Stimulated activated CD8-positive, alpha-beta memory T cell treated with anti-CD3 and anti-CD28 coated beads, Interleukin-12 subunit alpha, Interleukin-12 subunit beta, amount 100 ng/mL, for 24 hours (primary cell): ENCODE measurements at regions not wholly inside any gene's neighbourhood (a gene's known extent, or its start where the extent isn't known, plus 50 kb on each side); places are given as distances from the start of the nearest gene placed in this dataset.

ENCODE experiments used
- DNase-seq: peaks from one replicate; pipeline ENCODE4 v3.0.0-alpha.2; 2020; ENCODE audit errors: extremely low read depth

- no peak for DNase-seq
Observed at GRCh38 chr2:196530910-196531309, 108.6 kb upstream of the CCDC150 start.

GRCh38 chr2:196533772-196534397, 105.6 kb upstream of the CCDC150 start:
- no peak for DNase-seq

DNA sequence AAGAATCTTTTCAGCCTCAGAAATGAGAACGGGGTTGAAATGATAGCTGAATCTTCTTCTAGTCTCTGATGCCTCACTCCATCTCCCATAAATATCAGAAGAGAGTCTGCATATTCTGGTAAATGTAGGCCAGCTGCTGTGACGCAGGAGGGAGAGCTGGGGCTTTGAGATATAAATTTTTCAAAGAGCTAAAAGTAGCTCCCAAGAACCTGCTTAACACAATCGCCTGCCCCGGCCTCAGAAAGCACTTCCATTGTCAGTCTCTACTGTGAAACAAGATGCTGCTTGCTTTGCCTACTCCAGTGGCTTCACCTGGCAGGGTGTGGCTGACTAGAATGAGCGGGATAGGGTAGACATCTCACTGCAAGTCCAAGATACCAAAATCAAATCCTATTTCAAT, 105.0 kb upstream of the CCDC150 start:
- no peak for DNase-seq

DNA sequence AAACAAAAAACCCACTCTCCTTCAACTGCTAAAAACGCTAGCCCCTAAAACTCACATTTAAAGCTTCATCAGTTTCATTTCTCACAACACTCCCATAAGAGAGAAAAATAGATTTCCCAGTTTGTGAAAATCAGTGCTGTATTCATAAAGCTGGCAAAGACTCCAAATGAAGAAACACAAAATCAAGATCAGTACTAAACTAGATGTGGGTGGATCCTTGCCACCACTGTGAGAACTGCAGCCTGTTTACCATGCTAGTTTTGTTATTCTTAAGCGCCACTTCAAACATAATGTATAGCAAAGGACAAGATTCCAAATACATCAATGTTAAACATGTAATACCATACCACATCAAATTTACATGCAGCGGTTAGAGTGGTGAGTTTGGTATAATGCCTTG, 104.5 kb upstream of the CCDC150 start:
- DNase-seq = no peak

GRCh38 chr2:196535742-196536141, 103.8 kb upstream of the CCDC150 start:
- DNase-seq = no peak

DNA sequence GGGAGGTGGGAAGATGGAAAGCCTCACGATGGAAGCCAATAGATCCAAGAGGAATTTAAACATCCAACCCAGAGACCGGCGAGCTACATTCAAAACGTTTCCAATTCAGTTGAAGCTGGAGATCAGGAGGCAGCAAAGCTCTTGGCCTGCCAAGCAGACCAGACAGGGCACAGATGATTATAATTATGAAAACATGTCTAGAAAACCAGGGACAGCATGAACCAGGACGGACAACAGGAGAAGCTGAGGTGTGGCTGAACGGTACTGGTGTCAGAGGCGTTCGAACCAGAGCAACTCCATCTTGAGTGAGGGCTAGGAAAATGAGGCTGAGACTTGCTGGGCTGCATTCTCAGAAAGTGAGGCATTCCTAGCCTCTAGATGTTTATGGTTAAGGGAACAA, 102.2 kb upstream of the CCDC150 start:
- no peak for DNase-seq

DNA sequence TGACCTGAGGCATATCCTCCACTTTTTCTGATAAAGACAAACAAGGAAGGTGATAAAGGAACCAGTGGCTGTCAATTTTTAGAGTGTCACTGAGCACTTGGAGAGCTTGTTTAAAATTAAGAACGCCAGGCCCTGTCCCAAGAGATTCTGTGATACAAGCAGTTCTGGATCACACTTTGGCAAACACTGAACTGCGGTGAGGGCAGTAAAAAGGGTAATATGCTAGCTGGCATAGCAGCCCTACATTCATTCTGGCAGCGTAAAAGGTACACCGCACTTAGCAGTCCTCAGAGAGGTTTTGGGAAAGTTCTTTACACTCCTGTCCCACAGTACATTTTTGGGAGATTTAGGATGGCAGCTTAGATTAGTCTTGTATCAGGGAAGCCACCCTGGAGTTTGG, 101.3 kb upstream of the CCDC150 start:
- no peak for DNase-seq

DNA sequence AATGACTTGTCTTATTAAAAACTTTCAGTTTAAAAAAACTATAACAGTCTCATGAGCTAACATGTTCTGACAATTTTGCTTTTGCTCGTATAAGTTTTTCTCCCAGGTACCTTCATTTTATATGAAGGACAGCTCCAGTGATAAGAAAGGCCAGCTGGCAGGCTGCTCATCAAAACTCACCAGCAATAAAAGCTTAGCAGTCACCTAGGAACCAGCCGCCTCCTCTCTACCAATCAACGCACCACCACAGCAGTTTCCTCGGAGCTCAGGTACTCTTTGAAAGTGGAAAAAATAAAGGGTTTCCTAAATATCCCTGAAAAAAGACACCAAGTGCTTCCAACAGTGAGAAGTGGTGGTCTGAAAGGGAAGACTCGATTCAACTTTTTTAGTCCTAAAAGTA, 100.9 kb upstream of the CCDC150 start:
- no peak for DNase-seq

- DNase-seq = no peak
Observed at GRCh38 chr2:196544906-196545433, 94.5 kb upstream of the CCDC150 start.

DNA sequence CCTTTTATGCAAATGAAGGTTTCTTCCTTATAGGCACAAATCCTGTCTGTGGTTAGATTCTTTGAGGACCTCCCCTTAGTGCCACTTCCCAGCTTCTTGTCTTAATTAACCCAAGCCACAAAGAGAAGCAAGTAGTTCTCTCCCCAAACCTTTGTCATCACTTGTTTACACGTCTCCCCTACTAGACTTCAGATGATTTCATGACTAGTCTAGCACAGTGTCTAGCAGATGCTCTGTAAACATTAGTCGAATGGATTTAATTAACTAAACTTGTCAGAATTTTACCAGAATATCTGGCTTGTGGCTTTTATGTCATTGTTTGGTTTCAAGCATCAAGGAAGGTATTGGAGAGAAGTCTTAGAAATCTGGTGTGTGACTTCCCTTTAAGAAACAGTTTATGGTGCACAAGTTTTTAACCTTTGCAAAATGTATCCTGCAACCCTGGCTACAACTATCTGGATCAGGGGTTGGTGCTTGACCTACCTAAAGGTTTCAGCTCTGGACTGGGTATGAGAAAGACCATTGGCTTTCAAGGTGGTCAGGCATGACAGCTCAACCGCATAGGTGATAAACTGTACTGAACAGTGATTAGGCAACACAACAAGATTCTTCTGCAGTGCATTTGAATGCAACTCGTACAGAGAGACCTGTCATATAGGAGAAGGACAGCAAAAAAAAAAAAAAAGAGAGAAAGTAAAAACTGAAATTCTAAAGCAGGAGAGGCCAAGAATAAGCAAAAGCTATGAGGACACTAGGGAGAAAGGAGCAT, 93.2 kb upstream of the CCDC150 start:
- no peak for DNase-seq

GRCh38 chr2:196549052-196549451, 90.5 kb upstream of the CCDC150 start:
- DNase-seq = no peak

DNA sequence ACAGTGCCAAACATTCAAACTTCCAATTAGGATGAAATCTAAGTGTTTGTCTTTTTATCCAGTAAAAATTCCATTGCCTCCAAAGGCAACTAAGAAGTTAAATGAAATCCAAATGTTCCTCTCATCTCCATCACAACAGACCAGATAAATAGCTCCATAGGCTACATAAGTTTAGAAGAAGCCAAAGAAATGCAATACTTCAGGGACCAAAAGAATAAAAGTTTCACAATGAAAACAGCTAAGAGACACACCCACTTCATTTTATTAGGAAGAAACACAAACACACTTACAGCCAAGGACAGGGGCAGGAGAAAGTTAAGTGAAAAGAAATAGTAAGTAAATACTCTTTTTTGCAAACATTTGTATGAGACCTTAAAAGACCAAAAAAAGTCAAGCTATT, 88.5 kb upstream of the CCDC150 start:
- DNase-seq = no peak

- DNase-seq = no peak
Observed at GRCh38 chr2:196555161-196555560, 84.4 kb upstream of the CCDC150 start.

DNA sequence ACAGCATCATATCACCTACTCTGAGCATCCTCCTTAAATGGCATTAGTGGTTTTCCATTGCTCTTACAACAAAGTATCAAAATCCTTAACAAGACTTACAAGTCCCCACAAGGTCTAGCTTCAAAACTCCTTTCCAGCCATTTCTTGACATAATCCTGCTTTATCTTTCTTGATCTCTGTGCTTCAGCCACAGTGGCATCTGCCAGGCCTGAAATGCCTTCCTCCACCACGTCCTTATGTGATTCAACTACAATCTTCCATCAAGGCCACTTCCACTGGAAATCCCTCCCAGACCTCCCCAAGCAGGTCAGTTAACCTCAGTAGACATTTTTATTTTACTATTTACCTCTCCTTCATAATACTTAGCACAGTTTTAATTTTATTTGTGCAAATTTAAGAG, 83.8 kb upstream of the CCDC150 start:
- no peak for DNase-seq

GRCh38 chr2:196558497-196558896, 81.0 kb upstream of the CCDC150 start:
- DNase-seq = no peak

DNA sequence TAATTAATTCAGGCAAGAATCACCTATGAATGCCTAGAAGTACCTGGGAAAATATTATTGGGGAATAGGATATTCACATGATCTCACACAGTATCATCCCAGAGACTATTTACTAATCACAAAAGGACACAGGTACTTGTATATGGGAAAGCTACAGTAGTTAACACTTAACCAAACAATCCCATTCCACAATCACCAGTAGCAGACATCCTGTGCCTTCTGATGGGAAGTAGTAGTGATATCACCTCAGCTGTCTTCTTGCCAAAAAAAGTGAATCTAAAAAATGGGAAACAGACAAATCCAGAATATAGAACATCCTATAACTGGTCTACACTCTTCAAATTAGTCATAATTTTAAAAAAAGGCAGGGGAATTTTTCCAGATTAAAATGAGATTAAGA, 75.6 kb upstream of the CCDC150 start:
- DNase-seq = no peak

DNA sequence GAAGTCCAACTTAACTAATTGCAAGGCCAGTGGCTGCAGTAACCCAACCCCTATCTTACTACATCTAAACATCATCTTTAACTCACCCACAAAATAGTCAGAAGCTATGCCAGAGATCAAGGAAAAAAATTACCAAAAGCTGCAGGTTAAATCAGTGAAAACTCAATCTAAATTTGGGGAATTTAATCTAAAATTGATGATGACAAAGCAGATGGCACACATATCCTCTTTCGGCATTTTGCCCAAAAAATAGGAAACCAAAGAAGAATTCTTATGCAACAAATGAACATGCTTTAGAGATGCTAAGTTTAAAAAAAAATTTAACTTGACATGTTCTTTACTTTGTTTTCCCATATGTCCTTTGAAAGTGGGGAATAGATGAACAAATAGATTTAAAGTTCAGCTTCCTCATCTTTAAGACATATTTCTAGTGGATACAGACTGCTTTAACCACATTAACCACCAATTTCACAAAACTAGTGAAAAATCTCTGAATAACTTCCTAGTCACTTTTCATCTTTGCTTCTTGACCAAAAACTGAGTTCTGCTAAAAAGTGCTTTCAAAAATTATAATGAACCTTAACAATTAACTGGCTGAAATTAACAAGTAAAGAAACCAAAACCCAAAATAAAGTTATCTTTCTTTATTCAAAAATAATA, 74.3 kb upstream of the CCDC150 start:
- no peak for DNase-seq

GRCh38 chr2:196565982-196566381, 73.5 kb upstream of the CCDC150 start:
- DNase-seq = no peak

GRCh38 chr2:196566961-196567666, 72.4 kb upstream of the CCDC150 start:
- DNase-seq = no peak

GRCh38 chr2:196568506-196568905, 71.0 kb upstream of the CCDC150 start:
- DNase-seq = no peak

DNA sequence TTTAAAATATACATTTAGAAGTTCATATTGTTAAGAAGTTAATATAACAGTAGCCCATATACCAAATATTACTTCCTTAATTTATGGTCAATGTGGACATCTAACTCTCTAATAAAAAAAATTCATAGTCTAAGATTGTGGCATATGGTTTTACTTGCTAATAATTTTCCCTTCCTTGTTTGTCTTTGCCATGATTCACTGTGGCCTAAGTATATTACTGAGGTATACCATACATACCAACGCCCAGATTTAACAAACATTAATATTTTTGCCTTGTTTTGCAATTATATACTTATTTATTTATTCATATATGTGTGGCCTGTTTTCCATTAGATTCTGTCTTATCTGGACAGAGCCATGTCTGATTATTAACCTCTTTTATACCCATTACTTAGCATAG, 54.6 kb upstream of the CCDC150 start:
- DNase-seq = no peak

DNA sequence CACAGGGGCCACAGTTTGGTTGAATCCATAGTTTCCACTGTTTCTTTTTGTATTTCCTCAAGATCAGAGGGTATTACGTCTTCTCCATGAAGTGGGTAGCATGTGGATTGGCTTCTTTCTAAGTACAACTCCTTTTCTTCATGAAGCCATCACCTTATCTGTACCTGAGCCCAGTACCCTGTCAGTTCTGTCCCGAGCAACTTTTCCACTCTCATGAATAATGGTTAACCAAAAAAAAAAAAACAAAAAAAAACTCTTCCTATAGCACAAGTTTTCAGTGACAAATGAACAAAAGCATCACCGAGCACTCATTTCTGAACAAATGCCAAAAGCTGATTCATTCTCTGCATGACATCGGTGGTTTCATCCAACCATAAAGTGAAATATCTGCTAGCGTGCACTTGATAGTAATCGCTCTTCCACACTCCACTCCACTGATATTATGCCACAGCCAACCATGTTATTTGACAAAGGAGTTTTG, 53.0 kb upstream of the CCDC150 start:
- DNase-seq = no peak
